ENCODE measurements at regions not wholly inside any gene's neighbourhood (a gene's known extent, or its start where the extent isn't known, plus 50 kb on each side); places are given as distances from the start of the nearest gene placed in this dataset.

- no peak for DNase-seq (ENCODE audit: low read depth)
- no peaks in the 10 kb centered on the region for H3K27me3 ChIP-seq (ENCODE audit: control insufficient read depth, insufficient read depth, low read length)
- no peaks in the 10 kb centered on the region for H3K36me3 ChIP-seq (ENCODE audit: control insufficient read depth, insufficient read depth, low read length)
- CTCF ChIA-PET: no interaction called here
- H3K4me3 ChIP-seq (ENCODE audit: low read depth, low read length): no peak overlapping the region
- no peak for TF ChIP-seq CTCF (IDR thresholded peaks at IDR 0.05; ENCODE audit: insufficient read depth, low read depth, low read length)
- POLR2A ChIA-PET: no interaction called here
These were observed 457.3 kb upstream of the ISX start for GRCh38 chr22:34608540-34609115.

GRCh38 chr22:34609646-34610045 lies 456.3 kb upstream of the ISX start:
- POLR2A ChIA-PET: no interaction called here
- H3K36me3 ChIP-seq (ENCODE audit: control insufficient read depth, insufficient read depth, low read length): no peaks in the 10 kb centered on the region
- no peak for TF ChIP-seq CTCF (IDR thresholded peaks at IDR 0.05; ENCODE audit: insufficient read depth, low read depth, low read length)
- no peaks in the 10 kb centered on the region for H3K27me3 ChIP-seq (ENCODE audit: control insufficient read depth, insufficient read depth, low read length)
- DNase-seq (ENCODE audit: low read depth): no peak
- no peak overlapping the region for H3K4me3 ChIP-seq (ENCODE audit: low read depth, low read length)
- CTCF ChIA-PET: no interaction called here

- DNase-seq (ENCODE audit: low read depth): no peak
- H3K4me3 ChIP-seq (ENCODE audit: low read depth, low read length): no peak overlapping the region
- no peaks in the 10 kb centered on the region for H3K27me3 ChIP-seq (ENCODE audit: control insufficient read depth, insufficient read depth, low read length)
- ChIA-PET CTCF (no interaction called here), POLR2A (no interaction called here)
- no peaks in the 10 kb centered on the region for H3K36me3 ChIP-seq (ENCODE audit: control insufficient read depth, insufficient read depth, low read length)
- TF ChIP-seq CTCF (IDR thresholded peaks at IDR 0.05; ENCODE audit: insufficient read depth, low read depth, low read length): no peak
These were observed 445.8 kb upstream of the ISX start for GRCh38 chr22:34620161-34620560.

GRCh38 chr22:34620832-34621231 lies 445.1 kb upstream of the ISX start:
- DNase-seq (ENCODE audit: low read depth): no peak
- ChIA-PET CTCF (no interaction called here), POLR2A (no interaction called here)
- Histone ChIP-seq H3K27me3 (ENCODE audit: control insufficient read depth, insufficient read depth, low read length) (no peaks in the 10 kb centered on the region), H3K36me3 (ENCODE audit: control insufficient read depth, insufficient read depth, low read length) (no peaks in the 10 kb centered on the region), H3K4me3 (ENCODE audit: low read depth, low read length) (no peak overlapping the region)
- TF ChIP-seq CTCF (IDR thresholded peaks at IDR 0.05; ENCODE audit: insufficient read depth, low read depth, low read length): no peak

- Histone ChIP-seq H3K4me3 (ENCODE audit: low read depth, low read length) (no peak overlapping the region), H3K36me3 (ENCODE audit: control insufficient read depth, insufficient read depth, low read length) (no peaks in the 10 kb centered on the region), H3K27me3 (ENCODE audit: control insufficient read depth, insufficient read depth, low read length) (no peaks in the 10 kb centered on the region)
- TF ChIP-seq CTCF (IDR thresholded peaks at IDR 0.05; ENCODE audit: insufficient read depth, low read depth, low read length): no peak
- ChIA-PET POLR2A (no interaction called here), CTCF (no interaction called here)
- DNase-seq (ENCODE audit: low read depth): no peak
These were observed 443.4 kb upstream of the ISX start for GRCh38 chr22:34622602-34623001.
